ENCODE measurements at regions not wholly inside any gene's neighbourhood (a gene's known extent, or its start where the extent isn't known, plus 50 kb on each side); places are given as distances from the start of the nearest gene placed in this dataset.

DNA sequence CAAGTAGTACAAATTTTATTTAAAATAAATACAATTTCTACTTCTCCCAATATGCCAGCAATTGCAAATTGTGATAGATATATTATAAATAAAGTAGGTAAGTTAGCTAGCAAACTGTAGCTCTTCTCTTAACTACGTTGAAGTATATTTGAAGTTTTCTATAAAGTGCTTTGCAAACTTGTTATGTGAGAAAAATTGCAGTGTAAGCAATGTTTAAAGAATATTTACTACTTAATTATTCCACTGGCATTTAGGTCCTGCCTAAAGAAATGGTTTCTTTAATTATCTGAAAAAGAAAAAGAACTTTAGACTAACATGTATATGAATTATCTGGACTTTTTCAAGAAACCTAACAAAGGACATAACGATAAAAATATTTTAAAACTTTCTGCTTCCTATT lies 1350.0 kb upstream of the CDH9 start:
- no peak for DNase-seq (ENCODE audit: low read depth in 2 of 2)

DNA sequence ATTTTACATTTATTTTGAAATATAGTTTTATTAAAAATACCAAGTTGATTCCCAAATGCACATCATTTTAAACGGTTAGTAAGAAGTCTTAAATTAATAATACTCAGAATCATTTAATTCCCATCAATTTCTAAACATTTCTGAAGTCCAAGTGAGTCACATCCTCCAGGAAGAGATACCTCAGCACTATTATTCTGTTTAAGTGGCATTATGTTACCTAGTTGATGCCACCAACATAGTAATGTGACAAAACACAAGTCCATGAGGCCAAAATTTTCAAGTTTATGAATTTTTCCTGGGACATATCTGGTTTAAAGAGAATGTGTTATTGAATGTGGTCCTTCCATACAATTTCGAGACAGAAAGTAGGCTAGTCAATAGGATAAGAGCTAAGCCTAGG lies 1348.3 kb upstream of the CDH9 start:
- Histone ChIP-seq H3K27ac (ENCODE audit: insufficient read depth, low read length) (no peak overlapping the region), H4K20me1 (ENCODE audit: control insufficient read depth, extremely low read depth, insufficient read depth, low read length) (no peaks in the 10 kb centered on the region), H2AFZ (ENCODE audit: low read length) (no peak overlapping the region), H3K4me1 (ENCODE audit: control insufficient read depth, extremely low read depth, insufficient read depth, low read length) (no peaks in the 10 kb centered on the region), H3K9me3 (ENCODE audit: control insufficient read depth, insufficient read depth, low read depth, low read length) (no peaks in the 10 kb centered on the region), H3K27me3 (ENCODE audit: control insufficient read depth, insufficient read depth, low read length) (no peaks in the 10 kb centered on the region), H3K4me3 (replicated peaks in 1 of 4; ENCODE audit: control extremely low read depth in 1 of 4, insufficient read depth in 1 of 4, low read depth in 3 of 4, low read length in 4 of 4) (no peak overlapping the region), H3K36me3 (ENCODE audit: control insufficient read depth, insufficient read depth, low read length) (no peaks in the 10 kb centered on the region), H3K9ac (ENCODE audit: insufficient read depth, low read length) (no peak overlapping the region), H3K4me2 (ENCODE audit: extremely low read depth, insufficient read depth, low read length) (no peak overlapping the region), H3K79me2 (ENCODE audit: control insufficient read depth, insufficient read depth, low read length) (no peaks in the 10 kb centered on the region)
- TF ChIP-seq, protein P1, sequence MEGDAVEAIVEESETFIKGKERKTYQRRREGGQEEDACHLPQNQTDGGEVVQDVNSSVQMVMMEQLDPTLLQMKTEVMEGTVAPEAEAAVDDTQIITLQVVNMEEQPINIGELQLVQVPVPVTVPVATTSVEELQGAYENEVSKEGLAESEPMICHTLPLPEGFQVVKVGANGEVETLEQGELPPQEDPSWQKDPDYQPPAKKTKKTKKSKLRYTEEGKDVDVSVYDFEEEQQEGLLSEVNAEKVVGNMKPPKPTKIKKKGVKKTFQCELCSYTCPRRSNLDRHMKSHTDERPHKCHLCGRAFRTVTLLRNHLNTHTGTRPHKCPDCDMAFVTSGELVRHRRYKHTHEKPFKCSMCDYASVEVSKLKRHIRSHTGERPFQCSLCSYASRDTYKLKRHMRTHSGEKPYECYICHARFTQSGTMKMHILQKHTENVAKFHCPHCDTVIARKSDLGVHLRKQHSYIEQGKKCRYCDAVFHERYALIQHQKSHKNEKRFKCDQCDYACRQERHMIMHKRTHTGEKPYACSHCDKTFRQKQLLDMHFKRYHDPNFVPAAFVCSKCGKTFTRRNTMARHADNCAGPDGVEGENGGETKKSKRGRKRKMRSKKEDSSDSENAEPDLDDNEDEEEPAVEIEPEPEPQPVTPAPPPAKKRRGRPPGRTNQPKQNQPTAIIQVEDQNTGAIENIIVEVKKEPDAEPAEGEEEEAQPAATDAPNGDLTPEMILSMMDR (conservative IDR thresholded peaks at IDR 0.05 in 1 of 2, IDR thresholded peaks at IDR 0.05 in 1 of 2; ENCODE audit: low read depth in 1 of 2, low read length in 2 of 2) = no peak
- TF ChIP-seq EZH2 (IDR thresholded peaks at IDR 0.05; ENCODE audit: low read length, missing control alignments) = no peak
- DNase-seq (ENCODE audit: low read depth in 2 of 2) = no peak

More for the DNA sequence above, 1350.0 kb upstream of the CDH9 start:
- H3K9me3 ChIP-seq (ENCODE audit: control insufficient read depth, insufficient read depth, low read depth, low read length) = no peaks in the 10 kb centered on the region
- H2AFZ ChIP-seq (ENCODE audit: low read length) = no peak overlapping the region
- H3K27ac ChIP-seq (ENCODE audit: insufficient read depth, low read length) = no peak overlapping the region
- H3K4me2 ChIP-seq (ENCODE audit: extremely low read depth, insufficient read depth, low read length) = no peak overlapping the region
- no peak for TF ChIP-seq EZH2 (IDR thresholded peaks at IDR 0.05; ENCODE audit: low read length, missing control alignments)
- TF ChIP-seq, protein P1 (conservative IDR thresholded peaks at IDR 0.05 in 1 of 2, IDR thresholded peaks at IDR 0.05 in 1 of 2; ENCODE audit: low read depth in 1 of 2, low read length in 2 of 2) = no peak
- no peaks in the 10 kb centered on the region for H3K36me3 ChIP-seq (ENCODE audit: control insufficient read depth, insufficient read depth, low read length)
- H3K9ac ChIP-seq (ENCODE audit: insufficient read depth, low read length) = no peak overlapping the region
- H3K4me3 ChIP-seq (replicated peaks in 1 of 4; ENCODE audit: control extremely low read depth in 1 of 4, insufficient read depth in 1 of 4, low read depth in 3 of 4, low read length in 4 of 4) = no peak overlapping the region
- no peaks in the 10 kb centered on the region for H4K20me1 ChIP-seq (ENCODE audit: control insufficient read depth, extremely low read depth, insufficient read depth, low read length)
- no peaks in the 10 kb centered on the region for H3K79me2 ChIP-seq (ENCODE audit: control insufficient read depth, insufficient read depth, low read length)
- no peaks in the 10 kb centered on the region for H3K27me3 ChIP-seq (ENCODE audit: control insufficient read depth, insufficient read depth, low read length)
- no peaks in the 10 kb centered on the region for H3K4me1 ChIP-seq (ENCODE audit: control insufficient read depth, extremely low read depth, insufficient read depth, low read length)

DNA sequence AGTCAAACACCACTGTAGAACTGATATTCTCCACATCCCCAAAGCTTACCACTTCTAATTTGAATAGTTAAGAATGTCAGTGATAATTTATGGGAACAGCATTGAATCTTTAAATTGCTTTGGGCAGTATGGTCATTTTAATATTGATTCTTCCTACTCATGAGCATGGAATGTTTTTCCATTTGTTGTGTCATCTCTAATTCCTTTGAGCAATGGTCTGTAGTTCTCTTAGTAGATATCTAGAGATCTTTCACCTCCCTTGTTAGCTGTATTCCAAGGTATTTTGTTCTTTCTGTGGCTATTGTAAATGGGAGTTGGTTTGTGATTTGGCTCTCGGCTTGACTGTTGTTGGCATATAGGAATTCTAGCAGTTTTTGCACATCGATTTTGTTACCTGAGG lies 1341.8 kb upstream of the CDH9 start:
- H4K20me1 ChIP-seq (ENCODE audit: control insufficient read depth, extremely low read depth, insufficient read depth, low read length) = no peaks in the 10 kb centered on the region
- H3K27ac ChIP-seq (ENCODE audit: insufficient read depth, low read length) = no peak overlapping the region
- no peak overlapping the region for H2AFZ ChIP-seq (ENCODE audit: low read length)
- no peak overlapping the region for H3K4me2 ChIP-seq (ENCODE audit: extremely low read depth, insufficient read depth, low read length)
- H3K4me1 ChIP-seq (ENCODE audit: control insufficient read depth, extremely low read depth, insufficient read depth, low read length) = no peaks in the 10 kb centered on the region
- no peak overlapping the region for H3K9ac ChIP-seq (ENCODE audit: insufficient read depth, low read length)
- no peaks in the 10 kb centered on the region for H3K36me3 ChIP-seq (ENCODE audit: control insufficient read depth, insufficient read depth, low read length)
- DNase-seq (ENCODE audit: low read depth in 2 of 2) = no peak
- no peaks in the 10 kb centered on the region for H3K27me3 ChIP-seq (ENCODE audit: control insufficient read depth, insufficient read depth, low read length)
- no peaks in the 10 kb centered on the region for H3K79me2 ChIP-seq (ENCODE audit: control insufficient read depth, insufficient read depth, low read length)
- no peaks in the 10 kb centered on the region for H3K9me3 ChIP-seq (ENCODE audit: control insufficient read depth, insufficient read depth, low read depth, low read length)
- no peak overlapping the region for H3K4me3 ChIP-seq (replicated peaks in 1 of 4; ENCODE audit: control extremely low read depth in 1 of 4, insufficient read depth in 1 of 4, low read depth in 3 of 4, low read length in 4 of 4)
- TF ChIP-seq, protein P1 (conservative IDR thresholded peaks at IDR 0.05 in 1 of 2, IDR thresholded peaks at IDR 0.05 in 1 of 2; ENCODE audit: low read depth in 1 of 2, low read length in 2 of 2) = no peak
- no peak for TF ChIP-seq EZH2 (IDR thresholded peaks at IDR 0.05; ENCODE audit: low read length, missing control alignments)

All from fibroblast of lung (primary cell).